Neutrophil (primary cell): ENCODE measurements at regions not wholly inside any gene's neighbourhood (a gene's known extent, or its start where the extent isn't known, plus 50 kb on each side); places are given as distances from the start of the nearest gene placed in this dataset.

ENCODE experiments used
- H3K27ac ChIP-seq: fragments of 200-600 bp; sonication (generic); 2 replicates; pipeline ENCODE4 v1.5.1; 2016; ENCODE audit warnings: mild to moderate bottlenecking, moderate library complexity
- H3K27me3 ChIP-seq: fragments of 200-600 bp; sonication (generic); 2 replicates; pipeline ENCODE4 v1.6.0; 2016; ENCODE audit warnings: mild to moderate bottlenecking
- H3K36me3 ChIP-seq: fragments of 200-600 bp; sonication (generic); 2 replicates; pipeline ENCODE4 v1.5.1; 2017
- H3K4me1 ChIP-seq, 2 experiments: fragments of 200-600 bp in 1 of 2; sonication (generic) in 1 of 2; 1 replicate in 1 of 2; 2 replicates in 1 of 2; pipeline versions ENCODE4 v1.5.1 to v1.6.1; 2013 to 2016; ENCODE audit warnings: low read depth in 1 of 2, low read length in 1 of 2, mild to moderate bottlenecking in 1 of 2, moderate library complexity in 1 of 2; ENCODE audit not compliant: control insufficient read depth in 1 of 2, insufficient read depth in 1 of 2
- H3K4me3 ChIP-seq, 2 experiments: fragments of 200-600 bp in 1 of 2; sonication (generic) in 1 of 2; 1 replicate in 1 of 2; 2 replicates in 1 of 2; pipeline ENCODE4 v1.5.1; 2013 to 2016; ENCODE audit warnings: low read depth in 1 of 2, low read length in 1 of 2, mild to moderate bottlenecking in 1 of 2, moderate library complexity in 1 of 2
- H3K9me3 ChIP-seq: fragments of 200-600 bp; sonication (generic); 2 replicates; pipeline ENCODE4 v1.5.1; 2016
- CTCF ChIP-seq: fragments of 200-600 bp; sonication (generic); IDR thresholded peaks from 2 replicates; pipeline ENCODE4 v1.5.1; 2016; ENCODE audit warnings: antibody characterized with exemption

- Histone ChIP-seq H3K27ac (no peak overlapping the region), H3K27me3 (no peaks in the 10 kb centered on the region), H3K4me3 (no peak overlapping the region), H3K36me3 (no peaks in the 10 kb centered on the region), H3K9me3 (no peaks in the 10 kb centered on the region), H3K4me1 (no peaks in the 10 kb centered on the region)
- no peak for TF ChIP-seq CTCF
Observed at GRCh38 chr3:16759227-16759903, 125.4 kb upstream of the PLCL2 start.

- H3K4me1 ChIP-seq, result no peaks in the 10 kb centered on the region
- no peak overlapping the region for H3K4me3 ChIP-seq
- H3K27me3 ChIP-seq, result no peaks in the 10 kb centered on the region
- no peaks in the 10 kb centered on the region for H3K36me3 ChIP-seq
- H3K27ac ChIP-seq, result no peak overlapping the region
- TF ChIP-seq CTCF, result no peak
- no peaks in the 10 kb centered on the region for H3K9me3 ChIP-seq
Observed at GRCh38 chr3:16761571-16761970, 123.2 kb upstream of the PLCL2 start.

GRCh38 chr3:16765661-16766060, 119.1 kb upstream of the PLCL2 start:
- no peak overlapping the region for H3K4me3 ChIP-seq
- H3K9me3 ChIP-seq, result no peaks in the 10 kb centered on the region
- H3K27me3 ChIP-seq, result no peaks in the 10 kb centered on the region
- no peak overlapping the region for H3K27ac ChIP-seq
- no peaks in the 10 kb centered on the region for H3K36me3 ChIP-seq
- H3K4me1 ChIP-seq, result no peaks in the 10 kb centered on the region
- no peak for TF ChIP-seq CTCF

- no peaks in the 10 kb centered on the region for H3K27me3 ChIP-seq
- no peak overlapping the region for H3K27ac ChIP-seq
- H3K4me1 ChIP-seq, result no peaks in the 10 kb centered on the region
- TF ChIP-seq CTCF, result no peak
- H3K36me3 ChIP-seq, result no peaks in the 10 kb centered on the region
- H3K4me3 ChIP-seq, result no peak overlapping the region
- H3K9me3 ChIP-seq, result no peaks in the 10 kb centered on the region
Observed at GRCh38 chr3:16767006-16767405, 117.7 kb upstream of the PLCL2 start.

- Histone ChIP-seq H3K27ac (no peak overlapping the region), H3K4me3 (no peak overlapping the region), H3K9me3 (no peaks in the 10 kb centered on the region), H3K36me3 (no peaks in the 10 kb centered on the region), H3K27me3 (no peaks in the 10 kb centered on the region), H3K4me1 (no peaks in the 10 kb centered on the region)
- no peak for TF ChIP-seq CTCF
Observed at GRCh38 chr3:16768014-16768413, 116.7 kb upstream of the PLCL2 start.

GRCh38 chr3:16768956-16769355, 115.8 kb upstream of the PLCL2 start:
- TF ChIP-seq CTCF, result no peak
- H3K27me3 ChIP-seq, result no peaks in the 10 kb centered on the region
- no peaks in the 10 kb centered on the region for H3K9me3 ChIP-seq
- no peak overlapping the region for H3K4me3 ChIP-seq
- no peak overlapping the region for H3K27ac ChIP-seq
- H3K4me1 ChIP-seq, result no peaks in the 10 kb centered on the region
- H3K36me3 ChIP-seq, result no peaks in the 10 kb centered on the region
